PFSK-1 (cell line): ENCODE measurements at regions not wholly inside any gene's neighbourhood (a gene's known extent, or its start where the extent isn't known, plus 50 kb on each side); places are given as distances from the start of the nearest gene placed in this dataset.

Experiments
- FOXP2 ChIP-seq: optimal IDR thresholded peaks from 2 replicates; pipeline ENCODE3; 2011; ENCODE audit warnings: borderline replicate concordance, control low read depth, inconsistent platforms; ENCODE audit not compliant: insufficient read depth; ENCODE audit errors: extremely low read length, extremely low read depth
- POLR2AphosphoS5 ChIP-seq: IDR thresholded peaks from 2 replicates; pipeline ENCODE4 v1.6.1; 2012; ENCODE audit warnings: low read depth, mild to moderate bottlenecking, control low read depth, low read length, moderate library complexity
- SIN3A ChIP-seq: IDR thresholded peaks from 2 replicates; pipeline ENCODE4 v1.6.1; 2012; ENCODE audit warnings: mild to moderate bottlenecking, low read length, moderate library complexity, borderline replicate concordance; ENCODE audit not compliant: insufficient read depth
- TAF1 ChIP-seq: IDR thresholded peaks from 2 replicates; pipeline ENCODE4 v1.6.1; 2012; ENCODE audit warnings: low read length, control low read depth, borderline replicate concordance; ENCODE audit not compliant: insufficient read depth
- TF ChIP-seq, protein P1 (sequence below), 2 experiments: IDR thresholded peaks; 2 replicates each; pipeline versions ENCODE4 v1.6.1 to v1.8.0; 2011 to 2012; ENCODE audit warnings: low read depth in 2 of 2, low read length in 2 of 2, control low read depth in 1 of 2, inconsistent platforms in 1 of 2, mild to moderate bottlenecking in 1 of 2, moderate library complexity in 1 of 2; ENCODE audit not compliant: insufficient read depth in 1 of 2

GRCh38 chrX:46144566-46144965 is 400.7 kb downstream of the ZNF674 start:
- no peak for TF ChIP-seq POLR2AphosphoS5
- TF ChIP-seq, protein P1, sequence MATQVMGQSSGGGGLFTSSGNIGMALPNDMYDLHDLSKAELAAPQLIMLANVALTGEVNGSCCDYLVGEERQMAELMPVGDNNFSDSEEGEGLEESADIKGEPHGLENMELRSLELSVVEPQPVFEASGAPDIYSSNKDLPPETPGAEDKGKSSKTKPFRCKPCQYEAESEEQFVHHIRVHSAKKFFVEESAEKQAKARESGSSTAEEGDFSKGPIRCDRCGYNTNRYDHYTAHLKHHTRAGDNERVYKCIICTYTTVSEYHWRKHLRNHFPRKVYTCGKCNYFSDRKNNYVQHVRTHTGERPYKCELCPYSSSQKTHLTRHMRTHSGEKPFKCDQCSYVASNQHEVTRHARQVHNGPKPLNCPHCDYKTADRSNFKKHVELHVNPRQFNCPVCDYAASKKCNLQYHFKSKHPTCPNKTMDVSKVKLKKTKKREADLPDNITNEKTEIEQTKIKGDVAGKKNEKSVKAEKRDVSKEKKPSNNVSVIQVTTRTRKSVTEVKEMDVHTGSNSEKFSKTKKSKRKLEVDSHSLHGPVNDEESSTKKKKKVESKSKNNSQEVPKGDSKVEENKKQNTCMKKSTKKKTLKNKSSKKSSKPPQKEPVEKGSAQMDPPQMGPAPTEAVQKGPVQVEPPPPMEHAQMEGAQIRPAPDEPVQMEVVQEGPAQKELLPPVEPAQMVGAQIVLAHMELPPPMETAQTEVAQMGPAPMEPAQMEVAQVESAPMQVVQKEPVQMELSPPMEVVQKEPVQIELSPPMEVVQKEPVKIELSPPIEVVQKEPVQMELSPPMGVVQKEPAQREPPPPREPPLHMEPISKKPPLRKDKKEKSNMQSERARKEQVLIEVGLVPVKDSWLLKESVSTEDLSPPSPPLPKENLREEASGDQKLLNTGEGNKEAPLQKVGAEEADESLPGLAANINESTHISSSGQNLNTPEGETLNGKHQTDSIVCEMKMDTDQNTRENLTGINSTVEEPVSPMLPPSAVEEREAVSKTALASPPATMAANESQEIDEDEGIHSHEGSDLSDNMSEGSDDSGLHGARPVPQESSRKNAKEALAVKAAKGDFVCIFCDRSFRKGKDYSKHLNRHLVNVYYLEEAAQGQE (IDR thresholded peaks at IDR 0.05; ENCODE audit: insufficient read depth in 1 of 2, low read depth in 2 of 2, low read length in 2 of 2), result no peak
- no peak for TF ChIP-seq SIN3A
- TF ChIP-seq TAF1, result no peak
- no peak for TF ChIP-seq FOXP2
